OCI-LY3 (cell line): ENCODE measurements at regions not wholly inside any gene's neighbourhood (a gene's known extent, or its start where the extent isn't known, plus 50 kb on each side); places are given as distances from the start of the nearest gene placed in this dataset.

ENCODE experiments used
- H2AFZ ChIP-seq: fragments of 200-600, 300-600 bp; shearing (Covaris generic); 2 replicates; pipeline ENCODE4 v1.6.0; 2014; ENCODE audit warnings: antibody characterized with exemption, low read depth, low read length
- H3K27ac ChIP-seq: fragments of 200-600, 300-600 bp; sonication (generic); 2 replicates; pipeline ENCODE4 v1.5.1; 2014; ENCODE audit warnings: mild to moderate bottlenecking, low read length, moderate library complexity, mixed read lengths
- H3K27me3 ChIP-seq: fragments of 200-600, 300-600 bp; sonication (generic); 2 replicates; pipeline ENCODE4 v1.6.1; 2014; ENCODE audit warnings: low read depth, low read length, mixed read lengths
- H3K36me3 ChIP-seq: fragments of 200-600, 300-600 bp; sonication (generic); replicated peaks from 2 replicates; pipeline ENCODE3; 2014; ENCODE audit warnings: low read depth, low read length, mixed read lengths
- H3K4me1 ChIP-seq: fragments of 300-600, 200-600 bp; sonication (generic); 2 replicates; pipeline ENCODE4 v1.6.1; 2014; ENCODE audit warnings: low read length, mixed read lengths
- H3K4me2 ChIP-seq: fragments of 200-600, 300-600 bp; sonication (generic); 2 replicates; pipeline ENCODE4 v1.6.1; 2014; ENCODE audit warnings: low read length, mixed read lengths
- H3K4me3 ChIP-seq: fragments of 300-600, 200-600 bp; sonication (generic); 2 replicates; pipeline ENCODE4 v1.5.1; 2014; ENCODE audit warnings: antibody characterized with exemption, mild to moderate bottlenecking, low read length, moderate library complexity
- H3K79me2 ChIP-seq: fragments of 300-600, 200-600 bp; shearing (Covaris generic); 2 replicates; pipeline ENCODE4 v1.6.1; 2014; ENCODE audit warnings: mild to moderate bottlenecking, low read length, mixed read lengths
- H3K9ac ChIP-seq: fragments of 300-600, 200-600 bp; shearing (Covaris generic); 2 replicates; pipeline ENCODE4 v1.6.0; 2014; ENCODE audit warnings: mild to moderate bottlenecking, low read length, moderate library complexity
- H3K9me3 ChIP-seq: fragments of 200-600, 300-600 bp; shearing (Covaris generic); 2 replicates; pipeline ENCODE4 v1.6.1; 2014; ENCODE audit warnings: low read length, mixed read lengths; ENCODE audit not compliant: insufficient read depth
- H4K20me1 ChIP-seq: fragments of 200-600, 300-600 bp; sonication (generic); 2 replicates; pipeline ENCODE4 v1.6.1; 2016; ENCODE audit warnings: low read length, mixed read lengths; ENCODE audit not compliant: insufficient read depth
- EZH2phosphoT487 ChIP-seq: fragments of 200-600 bp; shearing (Covaris generic); IDR thresholded peaks from 2 replicates; pipeline ENCODE4 v1.6.1; 2018; ENCODE audit warnings: antibody characterized with exemption, mixed run types, low read depth
- TF ChIP-seq, protein P1 (sequence below): fragments of 200-600, 300-600 bp; sonication (generic); IDR thresholded peaks from 2 replicates; pipeline ENCODE4 v1.5.1; 2014; ENCODE audit warnings: antibody characterized with exemption, low read length, low read depth

DNA sequence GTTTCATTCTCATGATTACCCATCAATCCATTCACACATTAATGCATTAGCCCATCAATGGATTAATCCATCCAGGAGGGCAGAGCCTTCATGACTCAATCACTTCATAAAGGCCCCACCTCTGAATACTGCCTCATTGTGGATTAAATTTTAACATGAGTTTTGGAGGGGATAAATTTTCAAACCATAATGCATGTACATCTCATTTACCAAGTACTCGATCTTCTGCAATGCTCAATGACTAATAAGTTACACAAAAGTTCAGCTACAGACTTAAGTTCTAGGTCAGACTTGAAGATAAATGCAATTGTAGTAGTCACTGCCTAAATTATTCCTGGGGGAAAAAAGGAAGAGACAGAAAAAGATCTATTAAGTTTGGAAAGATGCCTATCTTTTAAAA is 120.0 kb upstream of the OSR1 start:
- H3K9ac ChIP-seq, result no peak overlapping the region
- H2AFZ ChIP-seq, result no peak overlapping the region
- peak overlapping the region; percentile 21; the same call in 1 of the 2 replicates for H3K4me2 ChIP-seq
- H3K4me1 ChIP-seq, result peaks cover 36% of the 10 kb centered on the region
- no peaks in the 10 kb centered on the region for H3K27me3 ChIP-seq
- TF ChIP-seq EZH2phosphoT487, result no peak
- TF ChIP-seq, protein P1, sequence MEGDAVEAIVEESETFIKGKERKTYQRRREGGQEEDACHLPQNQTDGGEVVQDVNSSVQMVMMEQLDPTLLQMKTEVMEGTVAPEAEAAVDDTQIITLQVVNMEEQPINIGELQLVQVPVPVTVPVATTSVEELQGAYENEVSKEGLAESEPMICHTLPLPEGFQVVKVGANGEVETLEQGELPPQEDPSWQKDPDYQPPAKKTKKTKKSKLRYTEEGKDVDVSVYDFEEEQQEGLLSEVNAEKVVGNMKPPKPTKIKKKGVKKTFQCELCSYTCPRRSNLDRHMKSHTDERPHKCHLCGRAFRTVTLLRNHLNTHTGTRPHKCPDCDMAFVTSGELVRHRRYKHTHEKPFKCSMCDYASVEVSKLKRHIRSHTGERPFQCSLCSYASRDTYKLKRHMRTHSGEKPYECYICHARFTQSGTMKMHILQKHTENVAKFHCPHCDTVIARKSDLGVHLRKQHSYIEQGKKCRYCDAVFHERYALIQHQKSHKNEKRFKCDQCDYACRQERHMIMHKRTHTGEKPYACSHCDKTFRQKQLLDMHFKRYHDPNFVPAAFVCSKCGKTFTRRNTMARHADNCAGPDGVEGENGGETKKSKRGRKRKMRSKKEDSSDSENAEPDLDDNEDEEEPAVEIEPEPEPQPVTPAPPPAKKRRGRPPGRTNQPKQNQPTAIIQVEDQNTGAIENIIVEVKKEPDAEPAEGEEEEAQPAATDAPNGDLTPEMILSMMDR, result no peak
- H4K20me1 ChIP-seq, result no peaks in the 10 kb centered on the region
- no peaks in the 10 kb centered on the region for H3K36me3 ChIP-seq
- no peak overlapping the region for H3K27ac ChIP-seq
- no peaks in the 10 kb centered on the region for H3K9me3 ChIP-seq
- H3K4me3 ChIP-seq, result no peak overlapping the region
- H3K79me2 ChIP-seq, result no peaks in the 10 kb centered on the region

DNA sequence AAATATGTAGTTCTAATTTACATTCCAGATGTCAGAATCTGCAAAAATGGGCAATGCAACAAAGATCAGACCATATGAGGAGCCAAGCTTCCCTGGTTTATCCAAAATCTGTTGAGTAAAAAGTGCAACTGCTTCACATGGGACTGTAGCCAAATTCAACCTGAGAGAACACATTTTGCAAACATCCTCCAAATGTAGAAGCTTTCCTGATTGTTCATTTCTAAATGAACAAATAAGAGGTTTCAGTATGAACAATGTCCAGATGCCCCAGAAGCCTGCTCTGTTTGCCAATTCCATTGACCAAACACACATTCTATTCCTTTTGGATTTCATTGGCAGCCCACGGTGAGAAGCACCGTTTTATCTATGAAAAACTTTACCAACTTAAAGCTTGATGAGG is 117.9 kb upstream of the OSR1 start:
- H3K36me3 ChIP-seq, result no peaks in the 10 kb centered on the region
- H3K4me1 ChIP-seq, result peaks cover 36% of the 10 kb centered on the region
- no peak overlapping the region for H3K9ac ChIP-seq
- H3K27me3 ChIP-seq, result no peaks in the 10 kb centered on the region
- H4K20me1 ChIP-seq, result no peaks in the 10 kb centered on the region
- no peak overlapping the region for H2AFZ ChIP-seq
- H3K9me3 ChIP-seq, result no peaks in the 10 kb centered on the region
- H3K4me2 ChIP-seq, result peak overlapping the region; percentile 6; the same call in 1 of the 2 replicates
- no peak overlapping the region for H3K4me3 ChIP-seq
- TF ChIP-seq, protein P1, result no peak
- TF ChIP-seq EZH2phosphoT487, result no peak
- H3K27ac ChIP-seq, result no peak overlapping the region
- H3K79me2 ChIP-seq, result no peaks in the 10 kb centered on the region

DNA sequence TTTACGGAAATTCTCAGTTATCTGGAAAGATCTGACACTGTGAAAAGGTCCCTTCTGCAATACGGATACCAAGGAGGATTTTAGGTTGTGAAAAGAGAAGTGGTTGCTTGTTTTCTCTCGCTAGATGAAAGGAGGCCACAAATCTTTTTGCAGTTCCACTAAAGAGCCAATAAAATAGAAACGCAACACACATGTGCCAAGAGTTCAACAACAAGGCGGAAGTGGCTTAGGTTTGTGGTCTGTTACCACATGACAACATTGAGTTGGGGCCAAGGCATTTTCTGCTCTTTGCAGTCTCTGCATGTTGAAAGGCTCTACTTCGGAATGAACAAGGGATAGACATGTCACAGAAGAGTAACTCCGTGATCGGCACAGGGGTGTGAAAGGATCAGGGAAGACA is 115.7 kb upstream of the OSR1 start:
- Histone ChIP-seq H3K9ac (no peak overlapping the region), H3K4me2 (0 out of 2 replicates have a peak overlapping the region, but pooled peaks have one; percentile 10), H3K36me3 (no peaks in the 10 kb centered on the region), H3K9me3 (no peaks in the 10 kb centered on the region), H3K79me2 (no peaks in the 10 kb centered on the region), H4K20me1 (no peaks in the 10 kb centered on the region), H2AFZ (no peak overlapping the region), H3K4me3 (no peak overlapping the region), H3K4me1 (peaks cover 36% of the 10 kb centered on the region), H3K27me3 (no peaks in the 10 kb centered on the region), H3K27ac (no peak overlapping the region)
- TF ChIP-seq EZH2phosphoT487, result no peak
- TF ChIP-seq, protein P1, result no peak

DNA sequence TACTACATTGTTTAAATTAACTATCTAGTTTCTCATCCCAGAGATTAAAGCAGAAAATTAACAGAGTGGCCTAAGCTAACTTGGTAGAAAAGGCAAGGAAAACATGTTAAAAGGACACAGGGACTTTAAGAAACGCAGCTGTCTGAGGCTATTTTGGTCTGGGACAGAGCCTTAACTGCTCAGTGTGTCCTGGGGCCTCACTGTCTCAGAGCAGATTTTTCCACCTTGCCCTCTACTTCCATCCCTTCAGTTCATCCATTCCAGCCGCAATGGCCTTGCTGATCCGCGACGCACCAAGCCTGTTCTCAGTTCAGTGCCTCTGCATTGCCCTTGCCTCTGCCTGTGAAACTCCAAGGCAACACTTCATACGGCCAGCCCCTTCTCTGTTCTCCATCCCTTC is 114.9 kb upstream of the OSR1 start:
- H3K27me3 ChIP-seq, result no peaks in the 10 kb centered on the region

More for the DNA sequence above, 114.9 kb upstream of the OSR1 start:
- no peak overlapping the region for H3K27ac ChIP-seq
- H3K79me2 ChIP-seq, result no peaks in the 10 kb centered on the region
- H3K4me2 ChIP-seq, result no peak overlapping the region
- no peaks in the 10 kb centered on the region for H3K9me3 ChIP-seq
- TF ChIP-seq EZH2phosphoT487, result no peak
- TF ChIP-seq, protein P1, result no peak
- no peaks in the 10 kb centered on the region for H3K36me3 ChIP-seq
- H4K20me1 ChIP-seq, result no peaks in the 10 kb centered on the region
- no peak overlapping the region for H3K9ac ChIP-seq
- no peak overlapping the region for H3K4me3 ChIP-seq
- peaks cover 31% of the 10 kb centered on the region for H3K4me1 ChIP-seq
- no peak overlapping the region for H2AFZ ChIP-seq
